ENCODE measurements at regions not wholly inside any gene's neighbourhood (a gene's known extent, or its start where the extent isn't known, plus 50 kb on each side); places are given as distances from the start of the nearest gene placed in this dataset.

DNA sequence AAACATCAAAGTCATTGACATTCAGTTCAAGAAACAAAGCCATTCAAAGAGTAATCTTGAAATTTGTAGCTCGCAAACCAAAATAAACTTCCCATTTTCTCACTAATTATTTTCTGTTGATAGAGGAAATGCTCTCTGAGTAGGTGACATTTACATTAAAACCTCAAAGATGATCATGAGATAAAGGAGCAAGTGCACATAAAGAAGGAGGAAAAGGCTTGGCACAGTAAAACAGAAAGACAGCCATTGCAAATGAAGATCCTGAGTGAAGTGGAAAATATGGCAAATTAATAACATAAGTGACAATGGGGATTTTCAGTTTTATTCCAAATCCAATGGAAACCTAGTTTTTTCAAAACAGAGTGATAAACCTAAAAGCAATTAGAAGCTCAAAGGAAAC, 2320.8 kb downstream of the ARAP2 start:
- no peak overlapping the region for H2AFZ ChIP-seq (ENCODE audit: low read length)
- H3K23ac ChIP-seq (ENCODE audit: insufficient read length): no peak overlapping the region
- H3K4me3 ChIP-seq (ENCODE audit: extremely low read depth in 1 of 4, insufficient read depth in 2 of 4, low read depth in 3 of 4, low read length in 4 of 4): no peak overlapping the region
- ChIA-PET POLR2A (ENCODE audit: partially characterized antibody) (no interaction called here), CTCF (ENCODE audit: partially characterized antibody) (no interaction called here)
- H3K23me2 ChIP-seq (ENCODE audit: low read depth, low read length): no peaks in the 10 kb centered on the region
- H4K20me1 ChIP-seq (replicated peaks in 1 of 2; ENCODE audit: control insufficient read depth in 1 of 2, insufficient read depth in 2 of 2, low read length in 2 of 2): no peaks in the 10 kb centered on the region
- no peak for TF ChIP-seq JUN (IDR thresholded peaks at IDR 0.05; ENCODE audit: low read depth, low read length)
- TF ChIP-seq, protein P1, sequence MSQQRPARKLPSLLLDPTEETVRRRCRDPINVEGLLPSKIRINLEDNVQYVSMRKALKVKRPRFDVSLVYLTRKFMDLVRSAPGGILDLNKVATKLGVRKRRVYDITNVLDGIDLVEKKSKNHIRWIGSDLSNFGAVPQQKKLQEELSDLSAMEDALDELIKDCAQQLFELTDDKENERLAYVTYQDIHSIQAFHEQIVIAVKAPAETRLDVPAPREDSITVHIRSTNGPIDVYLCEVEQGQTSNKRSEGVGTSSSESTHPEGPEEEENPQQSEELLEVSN (IDR thresholded peaks at IDR 0.05): no peak
- TF ChIP-seq, protein P2, sequence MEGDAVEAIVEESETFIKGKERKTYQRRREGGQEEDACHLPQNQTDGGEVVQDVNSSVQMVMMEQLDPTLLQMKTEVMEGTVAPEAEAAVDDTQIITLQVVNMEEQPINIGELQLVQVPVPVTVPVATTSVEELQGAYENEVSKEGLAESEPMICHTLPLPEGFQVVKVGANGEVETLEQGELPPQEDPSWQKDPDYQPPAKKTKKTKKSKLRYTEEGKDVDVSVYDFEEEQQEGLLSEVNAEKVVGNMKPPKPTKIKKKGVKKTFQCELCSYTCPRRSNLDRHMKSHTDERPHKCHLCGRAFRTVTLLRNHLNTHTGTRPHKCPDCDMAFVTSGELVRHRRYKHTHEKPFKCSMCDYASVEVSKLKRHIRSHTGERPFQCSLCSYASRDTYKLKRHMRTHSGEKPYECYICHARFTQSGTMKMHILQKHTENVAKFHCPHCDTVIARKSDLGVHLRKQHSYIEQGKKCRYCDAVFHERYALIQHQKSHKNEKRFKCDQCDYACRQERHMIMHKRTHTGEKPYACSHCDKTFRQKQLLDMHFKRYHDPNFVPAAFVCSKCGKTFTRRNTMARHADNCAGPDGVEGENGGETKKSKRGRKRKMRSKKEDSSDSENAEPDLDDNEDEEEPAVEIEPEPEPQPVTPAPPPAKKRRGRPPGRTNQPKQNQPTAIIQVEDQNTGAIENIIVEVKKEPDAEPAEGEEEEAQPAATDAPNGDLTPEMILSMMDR (IDR thresholded peaks at IDR 0.05; ENCODE audit: control extremely low read depth in 1 of 3, insufficient read depth in 1 of 3, low read depth in 1 of 3, low read length in 3 of 3): no peak
- no peak for TF ChIP-seq SAP30 (IDR thresholded peaks at IDR 0.05; ENCODE audit: insufficient read depth, insufficient replicate concordance, low read length)
- no peak for TF ChIP-seq SRF (IDR thresholded peaks at IDR 0.05; ENCODE audit: low read depth, low read length)
- TF ChIP-seq, protein P3, sequence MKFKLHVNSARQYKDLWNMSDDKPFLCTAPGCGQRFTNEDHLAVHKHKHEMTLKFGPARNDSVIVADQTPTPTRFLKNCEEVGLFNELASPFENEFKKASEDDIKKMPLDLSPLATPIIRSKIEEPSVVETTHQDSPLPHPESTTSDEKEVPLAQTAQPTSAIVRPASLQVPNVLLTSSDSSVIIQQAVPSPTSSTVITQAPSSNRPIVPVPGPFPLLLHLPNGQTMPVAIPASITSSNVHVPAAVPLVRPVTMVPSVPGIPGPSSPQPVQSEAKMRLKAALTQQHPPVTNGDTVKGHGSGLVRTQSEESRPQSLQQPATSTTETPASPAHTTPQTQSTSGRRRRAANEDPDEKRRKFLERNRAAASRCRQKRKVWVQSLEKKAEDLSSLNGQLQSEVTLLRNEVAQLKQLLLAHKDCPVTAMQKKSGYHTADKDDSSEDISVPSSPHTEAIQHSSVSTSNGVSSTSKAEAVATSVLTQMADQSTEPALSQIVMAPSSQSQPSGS (IDR thresholded peaks at IDR 0.05; ENCODE audit: low read length): no peak
- no peak for TF ChIP-seq TEAD4 (IDR thresholded peaks at IDR 0.05; ENCODE audit: low read depth, low read length)
- TF ChIP-seq HDAC2 (IDR thresholded peaks at IDR 0.05; ENCODE audit: borderline replicate concordance in 1 of 2, low read depth in 2 of 2, low read length in 2 of 2): no peak
- no peak for TF ChIP-seq MAFK (IDR thresholded peaks at IDR 0.05; ENCODE audit: low read depth, low read length)
- 88% methylated on average over 1 of the region's 1 CpG; no CpG with 5 or more reads in 1 of the 2 experiments for WGBS, 2 experiments (ENCODE audit: extremely low coverage in 1 of 2, insufficient coverage in 1 of 2, insufficient read length in 1 of 2, insufficient replicate concordance in 2 of 2, low coverage in 1 of 2, low lambda C conversion rate in 2 of 2, missing lambda C conversion rate in 1 of 2)
- no peaks in the 10 kb centered on the region for H3K27me3 ChIP-seq (replicated peaks in 1 of 4; ENCODE audit: control insufficient read depth in 3 of 4, extremely low read depth in 1 of 4, insufficient read depth in 3 of 4, low read length in 3 of 4)
- H3K9me3 ChIP-seq (ENCODE audit: insufficient read depth in 2 of 2, low read depth in 1 of 2, low read length in 1 of 2): 0 out of 4 replicates have a peak, but pooled peaks cover 0 to 3% of the 10 kb centered on the region in 2 experiments
- H4K5ac ChIP-seq (ENCODE audit: insufficient read length, low read depth, low read length): no peak overlapping the region
- H3K79me2 ChIP-seq (ENCODE audit: control insufficient read depth in 1 of 2, insufficient read depth in 2 of 2, low read length in 2 of 2): no peaks in the 10 kb centered on the region
- FAIRE-seq (no peak), DNase-seq (ENCODE audit: low read depth in 1 of 2, low spot score in 2 of 2) (no peak)
- no peak overlapping the region for H3K9ac ChIP-seq (replicated peaks in 1 of 4; ENCODE audit: extremely low read depth in 1 of 4, low read depth in 3 of 4, low read length in 3 of 4)
- no peak overlapping the region for H2AK5ac ChIP-seq (ENCODE audit: low read depth, low read length)
- H3K79me1 ChIP-seq (ENCODE audit: low read depth, low read length): no peaks in the 10 kb centered on the region
- no peak overlapping the region for H3K27ac ChIP-seq (ENCODE audit: low read depth, low read length)
- H2BK12ac ChIP-seq (ENCODE audit: low read depth, low read length): no peak overlapping the region
- no peak overlapping the region for H4K91ac ChIP-seq (replicated peaks; ENCODE audit: insufficient read length, low read length)
- H2BK20ac ChIP-seq (ENCODE audit: low read length): no peak overlapping the region
- no peak overlapping the region for H4K8ac ChIP-seq (ENCODE audit: extremely low read depth, insufficient read depth, low read length)
- no peak overlapping the region for H3K4ac ChIP-seq (replicated peaks; ENCODE audit: insufficient read length, low read depth, low read length)
- H3K18ac ChIP-seq (ENCODE audit: extremely low read depth, low read length): no peak overlapping the region
- H2BK5ac ChIP-seq (ENCODE audit: low read depth, low read length): no peak overlapping the region
- no peak overlapping the region for H2BK15ac ChIP-seq (ENCODE audit: low read length)
- no peak overlapping the region for H3K56ac ChIP-seq (replicated peaks; ENCODE audit: insufficient read length, low read depth, low read length)
- H3K4me1 ChIP-seq (replicated peaks in 1 of 4; ENCODE audit: control insufficient read depth in 3 of 4, insufficient read depth in 4 of 4, low read length in 3 of 4): peaks cover 0 to 2% (median 0%) of the 10 kb centered on the region in 4 experiments; a peak in 1 of 7 replicates
- H3K36me3 ChIP-seq (ENCODE audit: control insufficient read depth in 2 of 4, insufficient read depth in 4 of 4, low read length in 3 of 4): no peaks in the 10 kb centered on the region
- no peak overlapping the region for H3K14ac ChIP-seq (ENCODE audit: insufficient read length)
- H3K4me2 ChIP-seq (ENCODE audit: insufficient read depth in 1 of 2, low read depth in 2 of 2, low read length in 2 of 2): no peak overlapping the region
- no peak overlapping the region for H2BK120ac ChIP-seq (replicated peaks; ENCODE audit: low read depth, low read length)
